Esophagus squamous epithelium (tissue), 4 donors: ENCODE measurements at regions not wholly inside any gene's neighbourhood (a gene's known extent, or its start where the extent isn't known, plus 50 kb on each side); places are given as distances from the start of the nearest gene placed in this dataset.

Source experiments
- POLR2A ChIP-seq, 4 donors: fragments of 450-650 bp; IDR thresholded peaks; one replicate each; pipeline ENCODE4 v1.6.1; 2017; ENCODE audit warnings: antibody characterized with exemption in 4 of 4, mild to moderate bottlenecking in 4 of 4, moderate library complexity in 3 of 4
- TF ChIP-seq, protein P1 (sequence below), 6 experiments: fragments of 450-650 bp in 4 of 6; fragments of 200-600 bp in 2 of 6; sonication (generic) in 2 of 6; IDR thresholded peaks; one replicate each; pipeline ENCODE4 v1.5.1; 2016 to 2019; ENCODE audit warnings: antibody characterized with exemption in 6 of 6, mild to moderate bottlenecking in 4 of 6, moderate library complexity in 4 of 6

DNA sequence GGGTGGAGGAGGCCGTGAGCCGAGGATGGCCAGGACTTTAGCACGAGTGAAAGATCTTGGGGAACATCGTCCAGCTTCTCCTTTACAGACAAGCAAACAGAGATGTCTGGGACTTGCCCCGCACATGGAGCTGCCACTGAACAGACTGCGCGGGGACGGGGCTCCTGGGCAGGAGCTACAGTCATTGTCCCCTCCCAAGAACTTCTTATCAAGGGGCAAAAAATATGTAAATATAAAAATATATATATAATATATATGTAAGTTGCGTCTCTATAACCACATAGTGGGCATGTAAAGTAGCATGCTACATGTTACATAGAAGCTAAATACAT lies 245.0 kb upstream of the SALL3 start:
- no peak for TF ChIP-seq POLR2A (IDR thresholded peaks at IDR 0.05)
- TF ChIP-seq, protein P1, sequence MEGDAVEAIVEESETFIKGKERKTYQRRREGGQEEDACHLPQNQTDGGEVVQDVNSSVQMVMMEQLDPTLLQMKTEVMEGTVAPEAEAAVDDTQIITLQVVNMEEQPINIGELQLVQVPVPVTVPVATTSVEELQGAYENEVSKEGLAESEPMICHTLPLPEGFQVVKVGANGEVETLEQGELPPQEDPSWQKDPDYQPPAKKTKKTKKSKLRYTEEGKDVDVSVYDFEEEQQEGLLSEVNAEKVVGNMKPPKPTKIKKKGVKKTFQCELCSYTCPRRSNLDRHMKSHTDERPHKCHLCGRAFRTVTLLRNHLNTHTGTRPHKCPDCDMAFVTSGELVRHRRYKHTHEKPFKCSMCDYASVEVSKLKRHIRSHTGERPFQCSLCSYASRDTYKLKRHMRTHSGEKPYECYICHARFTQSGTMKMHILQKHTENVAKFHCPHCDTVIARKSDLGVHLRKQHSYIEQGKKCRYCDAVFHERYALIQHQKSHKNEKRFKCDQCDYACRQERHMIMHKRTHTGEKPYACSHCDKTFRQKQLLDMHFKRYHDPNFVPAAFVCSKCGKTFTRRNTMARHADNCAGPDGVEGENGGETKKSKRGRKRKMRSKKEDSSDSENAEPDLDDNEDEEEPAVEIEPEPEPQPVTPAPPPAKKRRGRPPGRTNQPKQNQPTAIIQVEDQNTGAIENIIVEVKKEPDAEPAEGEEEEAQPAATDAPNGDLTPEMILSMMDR (IDR thresholded peaks at IDR 0.05) = no peak
